H1 (cell line): ENCODE measurements at regions not wholly inside any gene's neighbourhood (a gene's known extent, or its start where the extent isn't known, plus 50 kb on each side); places are given as distances from the start of the nearest gene placed in this dataset.

Experiments
- CTCF ChIA-PET: fragments of 300-600 bp; sonication (Branson Sonifier 250); formaldehyde crosslinking; loops from one replicate; lab custom pipeline; 2021; ENCODE audit not compliant: partially characterized antibody; lab: Charles Lee
- POLR2A ChIA-PET: fragments of 300-600 bp; sonication (Branson Sonifier 250); formaldehyde crosslinking; loops from one replicate; lab custom pipeline; 2021; ENCODE audit warnings: inconsistent platforms; ENCODE audit not compliant: partially characterized antibody; lab: Charles Lee
- DNase-seq, 2 experiments: peaks; one replicate each; pipeline versions ENCODE4 v3.0.0 to v3.0.0-alpha.2; 2010 to 2022; ENCODE audit warnings: low spot score in 2 of 2, low read depth in 1 of 2, mixed read lengths in 1 of 2
- FAIRE-seq: peaks from 2 replicates; lab custom pipeline; 2011; peaks lifted over from hg19 to GRCh38; lab: Jason Lieb, UNC
- H2AFZ ChIP-seq: 2 replicates; pipeline ENCODE4 v1.8.1; 2012; ENCODE audit warnings: low read length, inconsistent platforms
- H2AK5ac ChIP-seq: 2 replicates; pipeline ENCODE4 v1.6.1; 2013; ENCODE audit warnings: low read depth, low read length
- H2BK120ac ChIP-seq: replicated peaks from 2 replicates; pipeline ENCODE3; 2013; ENCODE audit warnings: low read depth, low read length, inconsistent platforms
- H2BK12ac ChIP-seq: 2 replicates; pipeline ENCODE4 v1.6.1; 2013; ENCODE audit warnings: low read depth, low read length
- H2BK15ac ChIP-seq: 2 replicates; pipeline ENCODE4 v1.6.1; 2013; ENCODE audit warnings: low read length
- H2BK20ac ChIP-seq: 2 replicates; pipeline ENCODE4 v1.6.1; 2013; ENCODE audit warnings: low read length
- H2BK5ac ChIP-seq: 2 replicates; pipeline ENCODE4 v1.6.1; 2013; ENCODE audit warnings: low read depth, low read length
- H3K14ac ChIP-seq: 2 replicates; pipeline ENCODE4 v1.6.1; 2013; ENCODE audit warnings: inconsistent platforms; ENCODE audit not compliant: insufficient read length
- H3K18ac ChIP-seq: 2 replicates; pipeline ENCODE4 v1.6.1; 2013; ENCODE audit warnings: low read length; ENCODE audit errors: extremely low read depth
- H3K23ac ChIP-seq: 2 replicates; pipeline ENCODE4 v1.6.1; 2013; ENCODE audit warnings: inconsistent platforms; ENCODE audit not compliant: insufficient read length
- H3K23me2 ChIP-seq: 2 replicates; pipeline ENCODE4 v1.6.1; 2013; ENCODE audit warnings: low read depth, low read length
- H3K27ac ChIP-seq: 2 replicates; pipeline ENCODE4 v1.6.1; 2011; ENCODE audit warnings: low read depth, low read length, inconsistent platforms
- H3K27me3 ChIP-seq, 4 experiments: replicated peaks in 1 of 4; 1 replicate in 1 of 4; 2 replicates in 3 of 4; pipeline versions ENCODE4 v1.6.1 to v1.8.1; 2011 to 2013; ENCODE audit warnings: low read length in 3 of 4, mild to moderate bottlenecking in 3 of 4, inconsistent platforms in 2 of 4, mixed read lengths in 2 of 4, moderate library complexity in 1 of 4; ENCODE audit not compliant: control insufficient read depth in 3 of 4, insufficient read depth in 3 of 4; ENCODE audit errors: extremely low read depth in 1 of 4
- H3K36me3 ChIP-seq, 4 experiments: 2 replicates each; pipeline versions ENCODE4 v1.6.1 to v1.8.1; 2011 to 2013; ENCODE audit warnings: mild to moderate bottlenecking in 4 of 4, low read length in 3 of 4, moderate library complexity in 2 of 4, control low read depth in 1 of 4, inconsistent platforms in 1 of 4; ENCODE audit not compliant: insufficient read depth in 4 of 4, control insufficient read depth in 2 of 4
- H3K4ac ChIP-seq: replicated peaks from 2 replicates; pipeline ENCODE3; 2013; ENCODE audit warnings: low read length, low read depth, mixed read lengths, inconsistent platforms; ENCODE audit not compliant: insufficient read length
- H3K4me1 ChIP-seq, 4 experiments: replicated peaks in 1 of 4; 1 replicate in 1 of 4; 2 replicates in 3 of 4; pipeline versions ENCODE4 v1.6.1 to v1.8.1; 2011 to 2013; ENCODE audit warnings: low read length in 3 of 4, inconsistent platforms in 2 of 4, mixed read lengths in 1 of 4; ENCODE audit not compliant: insufficient read depth in 4 of 4, control insufficient read depth in 3 of 4
- H3K4me2 ChIP-seq, 2 experiments: 2 replicates each; pipeline versions ENCODE4 v1.6.1 to v1.8.1; 2011 to 2013; ENCODE audit warnings: low read depth in 2 of 2, low read length in 2 of 2, control low read depth in 1 of 2, inconsistent platforms in 1 of 2, mild to moderate bottlenecking in 1 of 2; ENCODE audit not compliant: insufficient read depth in 1 of 2
- H3K4me3 ChIP-seq, 4 experiments: fragments of 200-600, 300-600 bp in 1 of 4; sonication (generic), shearing (Covaris generic), sonication (Bioruptor Twin) in 1 of 4; 2 replicates each; pipeline versions ENCODE4 v1.5.1 to v1.8.1; 2011 to 2016; ENCODE audit warnings: low read length in 4 of 4, low read depth in 3 of 4, control low read depth in 2 of 4, inconsistent platforms in 2 of 4, mild to moderate bottlenecking in 2 of 4, mixed read lengths in 1 of 4, moderate library complexity in 1 of 4; ENCODE audit not compliant: insufficient read depth in 2 of 4; ENCODE audit errors: extremely low read depth in 1 of 4
- H3K56ac ChIP-seq: replicated peaks from 2 replicates; pipeline ENCODE3; 2013; ENCODE audit warnings: low read depth, mild to moderate bottlenecking, mixed read lengths, low read length, inconsistent platforms; ENCODE audit not compliant: insufficient read length
- H3K79me1 ChIP-seq: 2 replicates; pipeline ENCODE4 v1.6.1; 2013; ENCODE audit warnings: low read depth, low read length, control low read depth
- H3K79me2 ChIP-seq, 2 experiments: 2 replicates each; pipeline versions ENCODE4 v1.6.1 to v1.8.1; 2012 to 2013; ENCODE audit warnings: low read length in 2 of 2, mild to moderate bottlenecking in 2 of 2, inconsistent platforms in 1 of 2; ENCODE audit not compliant: insufficient read depth in 2 of 2, control insufficient read depth in 1 of 2
- H3K9ac ChIP-seq, 4 experiments: replicated peaks in 1 of 4; 1 replicate in 1 of 4; 2 replicates in 3 of 4; pipeline versions ENCODE4 v1.6.1 to v1.8.1; 2011 to 2013; ENCODE audit warnings: low read depth in 3 of 4, low read length in 3 of 4, control low read depth in 2 of 4, mild to moderate bottlenecking in 2 of 4, moderate library complexity in 2 of 4, inconsistent platforms in 1 of 4; ENCODE audit errors: extremely low read depth in 1 of 4
- H3K9me3 ChIP-seq, 2 experiments: 2 replicates each; pipeline versions ENCODE4 v1.6.1 to v1.8.1; 2012 to 2013; ENCODE audit warnings: mild to moderate bottlenecking in 2 of 2, moderate library complexity in 2 of 2, control low read depth in 1 of 2, inconsistent platforms in 1 of 2, low read depth in 1 of 2, low read length in 1 of 2, mixed read lengths in 1 of 2; ENCODE audit not compliant: insufficient read depth in 2 of 2
- H4K20me1 ChIP-seq, 2 experiments: replicated peaks in 1 of 2; 2 replicates each; pipeline versions ENCODE3 to v1.8.1; 2011 to 2013; ENCODE audit warnings: inconsistent platforms in 2 of 2, low read length in 2 of 2, mild to moderate bottlenecking in 1 of 2; ENCODE audit not compliant: insufficient read depth in 2 of 2, control insufficient read depth in 1 of 2
- H4K5ac ChIP-seq: 2 replicates; pipeline ENCODE4 v1.6.1; 2013; ENCODE audit warnings: low read length, low read depth, mixed read lengths, inconsistent platforms; ENCODE audit not compliant: insufficient read length
- H4K8ac ChIP-seq: 2 replicates; pipeline ENCODE4 v1.8.0; 2013; ENCODE audit warnings: mild to moderate bottlenecking, moderate library complexity, low read length, inconsistent platforms; ENCODE audit not compliant: insufficient read depth; ENCODE audit errors: extremely low read depth
- H4K91ac ChIP-seq: replicated peaks from 2 replicates; pipeline ENCODE3; 2013; ENCODE audit warnings: low read length, mixed read lengths, inconsistent platforms; ENCODE audit not compliant: insufficient read length
- BACH1 ChIP-seq: IDR thresholded peaks from 2 replicates; pipeline ENCODE4 v1.6.1; 2012; ENCODE audit warnings: low read length, improper control_type of control experiment
- EGR1 ChIP-seq: IDR thresholded peaks from 2 replicates; pipeline ENCODE4 v1.6.1; 2011; ENCODE audit warnings: low read depth, low read length, borderline replicate concordance
- RFX5 ChIP-seq: IDR thresholded peaks from 2 replicates; pipeline ENCODE4 v1.6.1; 2011; ENCODE audit warnings: low read depth, low read length, improper control_type of control experiment, borderline replicate concordance
- RXRA ChIP-seq: IDR thresholded peaks from 2 replicates; pipeline ENCODE4 v1.6.1; 2011; ENCODE audit warnings: low read depth, mild to moderate bottlenecking, low read length, moderate library complexity; ENCODE audit not compliant: insufficient read depth
- SIRT6 ChIP-seq: IDR thresholded peaks from one replicate; pipeline ENCODE4 v1.7.1; 2012; ENCODE audit warnings: low read length, inconsistent platforms
- TBP ChIP-seq: IDR thresholded peaks from 2 replicates; pipeline ENCODE4 v1.6.1; 2011; ENCODE audit warnings: low read depth, low read length, improper control_type of control experiment
- WGBS, 2 experiments: shearing (Covaris generic) in 1 of 2; methylation state at CpG; one replicate each; pipeline versions ENCODE4 v1.1.6 to v1.1.7; 2013 to 2015; ENCODE audit warnings: low lambda C conversion rate in 2 of 2, mixed read lengths in 2 of 2, inconsistent platforms in 1 of 2, low coverage in 1 of 2, missing lambda C conversion rate in 1 of 2; ENCODE audit not compliant: insufficient replicate concordance in 2 of 2, insufficient coverage in 1 of 2, insufficient read length in 1 of 2; ENCODE audit errors: extremely low coverage in 1 of 2, missing lambda C conversion rate in 1 of 2; 5-methylcytosine and 5-hydroxymethylcytosine counted together

GRCh38 chr4:176005766-176006165, 59.9 kb upstream of the WDR17 start:
- TF ChIP-seq TBP (no peak), RXRA (no peak), SIRT6 (no peak), EGR1 (no peak), RFX5 (no peak), BACH1 (no peak)
- Histone ChIP-seq H3K79me1 (no peaks in the 10 kb centered on the region), H3K14ac (no peak overlapping the region), H2BK15ac (no peak overlapping the region), H3K4me3 (no peak overlapping the region), H3K27me3 (peaks cover 0 to 13% (median 4%) of the 10 kb centered on the region in 4 experiments; a peak in 4 of 7 replicates), H3K79me2 (no peaks in the 10 kb centered on the region), H2BK12ac (no peak overlapping the region), H3K56ac (no peak overlapping the region), H2BK5ac (no peak overlapping the region), H4K91ac (no peak overlapping the region), H2BK120ac (no peak overlapping the region), H3K4me2 (no peak overlapping the region), H4K5ac (no peak overlapping the region), H4K20me1 (no peaks in the 10 kb centered on the region), H3K27ac (no peak overlapping the region), H3K23me2 (peaks cover 5% of the 10 kb centered on the region), H3K4me1 (no peaks in the 10 kb centered on the region; a peak in 1 of 7 replicates), H3K36me3 (no peaks in the 10 kb centered on the region), H3K9ac (no peak overlapping the region), H2BK20ac (no peak overlapping the region), H3K4ac (no peak overlapping the region), H4K8ac (no peak overlapping the region), H3K9me3 (no peaks in the 10 kb centered on the region), H3K18ac (no peak overlapping the region), H3K23ac (no peak overlapping the region), H2AK5ac (no peak overlapping the region), H2AFZ (0 out of 2 replicates have a peak overlapping the region, but pooled peaks have one; percentile 36)
- WGBS, 2 experiments = 76% methylated on average over 3 of the region's 3 CpGs; no CpG with 5 or more reads in 1 of the 2 experiments
- CTCF ChIA-PET = interaction anchor here (1.1 kb wide), 1 partner anchor 31 kb away, joined by 3 read pairs; no protein-coding TSS in a partner anchor
- POLR2A ChIA-PET = interaction anchor here (0.7 kb wide), 1 partner anchor 17 kb away, joined by 3 read pairs; no protein-coding TSS in a partner anchor
- FAIRE-seq (no peak), DNase-seq (no peak)
